ENCODE measurements at regions not wholly inside any gene's neighbourhood (a gene's known extent, or its start where the extent isn't known, plus 50 kb on each side); places are given as distances from the start of the nearest gene placed in this dataset.
"Not testable (repeated sequence)": the region's sequence is repeated elsewhere in the genome, so short reads cannot be mapped to it uniquely, and the experiment has no call there.

DNA sequence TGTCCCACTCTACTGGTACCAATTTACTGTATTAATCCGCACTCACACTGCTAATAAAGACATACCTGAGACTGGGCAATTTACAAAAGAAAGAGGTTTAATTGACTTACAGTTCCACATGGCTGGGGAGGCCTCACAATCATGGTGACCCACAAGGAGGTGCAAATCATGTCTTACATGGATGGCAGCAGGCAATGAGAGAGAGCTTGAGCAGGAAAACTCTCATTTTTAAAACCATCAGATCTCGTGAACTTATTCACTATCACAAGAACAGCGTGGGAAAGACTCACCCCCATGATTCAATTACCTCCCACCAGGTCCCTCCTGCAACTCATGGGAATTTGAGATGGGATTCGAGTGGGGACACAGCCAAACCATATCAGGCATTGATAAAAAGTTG is 298.5 kb downstream of the DUSP6 start:
- DNase-seq, result not testable (repeated sequence)

DNA sequence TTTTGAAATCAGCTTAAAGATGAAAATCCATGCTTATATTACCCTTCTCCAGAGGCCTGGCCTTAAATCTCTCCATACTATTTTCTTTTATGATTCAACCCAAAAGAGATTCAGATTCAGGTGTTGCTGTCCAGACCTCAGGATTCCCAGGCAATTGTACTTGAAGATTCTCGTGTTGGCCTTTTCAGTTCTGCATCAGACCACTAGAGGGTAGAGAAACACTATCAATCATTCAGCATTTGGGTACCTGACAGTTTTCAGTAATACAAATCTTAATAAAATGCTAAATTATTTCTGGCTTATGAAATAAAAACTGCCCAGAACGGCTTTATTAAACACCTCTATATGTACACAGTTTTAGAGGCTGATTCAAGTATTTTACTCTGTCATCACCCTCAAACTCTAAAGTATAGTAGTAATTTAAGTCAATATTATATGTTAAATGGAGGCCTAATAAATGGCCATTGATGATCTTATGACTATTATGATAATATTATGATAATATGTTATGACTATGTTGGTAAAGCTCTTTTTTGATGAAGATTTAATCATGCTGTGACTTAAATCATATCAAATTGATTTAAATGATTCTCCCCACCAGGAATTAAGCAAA is 301.1 kb downstream of the DUSP6 start:
- DNase-seq, result no peak

DNA sequence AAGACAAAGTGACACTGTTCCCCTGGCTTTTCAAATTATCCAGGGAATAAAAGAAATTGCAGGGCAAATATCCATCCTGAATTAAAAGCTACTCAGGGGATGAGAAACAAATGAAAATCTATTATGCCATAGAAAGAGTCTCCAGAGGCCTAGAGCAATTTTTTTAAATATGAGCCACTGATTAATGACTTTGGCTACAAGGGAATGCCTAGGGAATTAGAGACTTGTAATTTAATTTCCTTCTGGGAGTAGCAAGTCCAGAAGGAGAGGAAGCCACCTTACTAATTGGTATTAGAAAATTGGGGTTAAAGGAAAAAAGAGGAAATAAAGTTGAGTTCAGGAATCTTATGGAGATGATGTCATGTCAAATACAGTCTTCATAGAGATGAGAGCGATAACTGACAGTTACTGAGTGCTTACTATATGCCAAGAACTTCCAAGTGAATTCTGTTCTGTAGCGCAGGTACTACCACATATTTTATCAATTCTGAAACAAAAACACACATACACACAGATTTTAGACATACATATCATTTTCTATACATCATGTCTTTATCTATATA is 304.4 kb downstream of the DUSP6 start:
- DNase-seq, result no peak

DNA sequence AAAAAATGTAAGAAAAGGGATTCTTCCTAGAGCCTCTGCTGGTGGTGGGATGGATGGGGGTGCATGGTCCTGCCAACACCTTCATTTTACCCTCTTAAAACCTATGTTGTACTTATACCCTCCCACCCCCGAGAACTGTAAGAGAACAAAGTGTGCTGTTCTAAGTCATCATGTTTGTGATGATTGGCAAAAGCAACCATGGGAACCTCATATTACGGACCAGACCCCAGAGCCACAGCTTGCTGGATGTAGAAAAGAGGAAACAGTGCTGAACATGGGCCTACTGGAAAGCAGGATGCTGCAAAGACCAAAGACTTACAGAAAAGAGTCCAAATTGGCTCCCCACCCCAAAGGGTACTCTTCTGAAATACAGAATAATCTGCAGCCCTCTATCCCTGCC is 311.2 kb downstream of the DUSP6 start:
- DNase-seq, result no peak

DNA sequence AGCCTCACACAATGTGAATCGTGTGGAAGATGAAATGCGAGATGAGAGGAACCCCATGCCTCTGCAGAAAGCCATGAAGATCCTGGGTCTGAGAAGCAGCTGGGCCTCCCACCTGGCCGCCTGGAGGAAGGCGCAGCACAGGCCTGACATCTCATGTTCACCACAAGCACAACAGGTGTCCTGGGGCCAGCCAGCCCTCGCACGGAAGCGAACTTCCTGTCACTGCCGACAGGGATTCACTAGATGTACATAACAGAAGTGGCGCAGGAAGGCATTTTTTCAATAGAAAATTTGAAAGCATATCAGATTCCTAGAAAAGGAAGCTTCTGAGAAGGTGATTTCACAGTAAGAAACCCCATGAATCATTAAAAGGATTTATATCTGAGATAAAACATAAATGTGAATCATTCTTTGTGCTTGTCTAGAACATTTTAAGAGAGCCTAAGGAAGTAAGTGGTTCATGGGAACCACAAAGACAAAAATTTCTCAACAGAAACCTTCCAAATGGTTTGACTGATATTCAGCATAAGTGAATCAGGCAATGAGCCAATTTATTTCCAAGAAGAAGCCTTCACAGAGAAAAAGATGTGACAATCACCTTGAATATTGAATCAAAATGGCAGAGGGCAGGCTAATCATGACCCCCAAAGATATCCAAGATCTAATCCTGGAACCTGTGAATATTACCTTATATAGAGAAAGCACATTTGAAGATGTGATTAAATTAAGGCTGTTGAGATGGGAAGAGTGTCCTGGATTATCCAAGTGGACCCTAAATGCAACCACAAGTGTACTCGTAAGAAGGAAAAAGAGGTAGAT is 311.9 kb downstream of the DUSP6 start:
- DNase-seq, result no peak

DNA sequence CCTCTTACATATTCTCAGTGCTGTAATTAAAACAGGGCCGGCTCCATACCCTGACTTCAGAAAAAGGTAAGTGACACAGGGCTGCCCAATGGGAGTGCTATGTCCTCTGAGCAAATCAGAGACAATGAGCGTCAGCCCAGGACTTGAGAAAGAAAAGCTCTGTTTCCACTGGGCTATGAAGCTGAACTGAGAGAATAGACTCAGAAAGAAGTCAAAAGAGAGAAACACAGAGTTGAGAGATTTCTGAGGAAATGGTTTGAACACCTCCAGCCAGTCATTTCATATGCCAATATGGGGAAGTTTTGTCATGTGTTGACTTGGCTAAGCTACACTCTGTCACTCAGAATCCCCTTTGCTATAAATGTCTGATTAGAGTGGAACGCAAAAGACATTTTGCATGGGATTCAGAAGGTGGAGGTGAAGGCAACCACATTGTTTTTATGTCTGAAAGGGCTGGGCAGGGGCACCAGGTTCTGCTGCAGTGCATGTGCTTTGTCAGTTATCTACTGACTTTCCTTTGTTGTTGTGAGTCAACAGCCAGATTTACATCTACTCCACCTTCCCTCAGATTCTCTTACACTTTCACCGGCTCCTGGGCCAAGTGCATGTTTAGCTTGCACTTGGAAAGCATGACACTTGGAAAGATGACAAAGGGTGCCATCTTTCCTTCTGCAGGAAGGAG is 313.3 kb downstream of the DUSP6 start:
- no peak for DNase-seq

DNA sequence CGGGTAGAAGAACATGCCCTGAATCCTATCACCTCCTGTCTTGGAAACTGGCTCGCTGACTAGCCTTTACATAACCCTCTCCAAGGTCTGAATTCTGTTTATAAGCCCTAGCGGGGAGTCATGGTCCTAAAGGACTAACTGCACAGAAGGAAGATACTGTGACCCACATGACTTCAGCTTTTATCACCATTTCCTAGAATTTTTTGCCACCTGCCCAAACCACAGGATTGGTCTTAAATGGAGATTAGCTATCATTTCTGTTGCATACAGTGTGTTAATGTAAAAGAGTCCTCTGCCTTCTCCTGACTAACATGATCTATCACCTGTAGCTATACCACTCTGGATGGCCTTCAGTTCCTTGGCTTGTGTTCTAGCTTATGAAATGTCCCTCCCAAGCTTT is 319.2 kb downstream of the DUSP6 start:
- no peak for DNase-seq

DNA sequence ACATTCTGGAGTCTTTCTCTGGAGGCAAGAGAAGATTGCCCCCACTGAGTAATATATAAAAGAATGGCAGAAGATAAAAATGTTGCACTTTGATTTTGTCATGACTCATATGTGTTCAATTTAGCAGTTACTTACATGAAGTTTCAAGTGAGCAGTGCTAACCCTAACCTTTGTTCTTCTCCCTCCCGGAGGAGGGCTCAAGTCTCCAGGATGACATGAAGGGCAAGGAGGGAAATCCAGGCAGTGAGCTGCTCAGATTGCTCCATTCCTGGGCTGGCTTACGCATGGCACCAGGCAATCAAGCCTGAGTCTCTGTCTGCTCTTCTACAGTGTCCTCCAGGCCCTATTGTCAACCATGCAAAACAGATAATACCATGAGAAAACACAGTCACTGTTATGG is 322.3 kb downstream of the DUSP6 start:
- no peak for DNase-seq

DNA sequence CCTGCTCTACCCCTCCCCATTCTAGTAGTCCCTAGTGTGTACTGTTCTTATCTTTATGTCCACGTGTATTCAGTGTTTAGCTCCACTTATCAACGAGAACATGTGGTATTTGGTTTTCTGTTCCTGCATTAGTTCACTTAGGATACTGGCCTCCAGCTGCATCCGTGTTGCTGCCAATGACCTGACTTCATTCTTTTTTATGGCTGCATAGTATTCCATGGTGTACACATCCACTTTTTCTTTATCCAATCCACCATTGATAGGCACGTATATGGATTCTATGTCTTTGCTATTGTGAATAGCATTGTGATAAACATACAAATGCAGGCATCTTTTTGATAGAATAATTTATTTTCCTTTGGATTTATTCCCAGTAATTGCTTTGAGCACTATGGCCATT is 327.7 kb downstream of the DUSP6 start:
- no peak for DNase-seq

DNA sequence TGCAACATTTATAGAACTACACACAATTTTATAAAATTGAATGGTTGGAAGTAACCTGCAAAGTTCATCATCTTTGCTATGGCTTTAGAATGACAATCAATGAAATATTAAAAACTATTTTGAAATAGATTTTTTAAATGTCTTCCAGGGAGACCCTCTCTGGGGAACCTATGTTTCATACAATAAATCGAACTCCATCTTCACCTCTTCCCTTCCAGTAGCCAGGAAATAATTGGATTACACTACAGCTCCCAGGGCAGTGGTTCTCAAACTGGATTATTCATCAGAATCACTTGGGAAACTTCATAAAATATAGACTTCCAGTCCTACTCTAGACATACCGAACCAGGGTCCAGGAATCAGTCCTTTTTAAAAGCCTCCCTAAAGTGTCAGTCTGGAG is 328.4 kb downstream of the DUSP6 start:
- DNase-seq, result no peak

DNA sequence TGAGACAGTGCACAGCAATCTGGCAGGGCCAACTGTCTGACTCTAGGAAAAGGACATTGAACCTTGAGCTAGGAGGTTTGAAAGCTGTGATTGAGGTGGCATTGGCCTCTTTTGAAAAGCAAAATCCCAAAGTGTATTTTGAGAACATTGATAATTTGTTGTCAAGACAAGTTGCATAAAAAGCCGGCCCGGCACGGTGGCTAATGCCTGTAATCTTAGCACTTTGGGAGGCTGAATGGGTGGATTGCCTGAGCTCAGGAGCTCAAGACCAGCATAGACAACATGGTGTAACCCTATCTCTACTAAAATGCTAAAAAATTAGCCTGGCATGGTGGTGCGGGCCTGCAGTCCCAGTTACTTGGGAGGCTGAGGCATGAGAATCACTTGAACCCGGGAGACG is 331.6 kb downstream of the DUSP6 start:
- no peak for DNase-seq

DNA sequence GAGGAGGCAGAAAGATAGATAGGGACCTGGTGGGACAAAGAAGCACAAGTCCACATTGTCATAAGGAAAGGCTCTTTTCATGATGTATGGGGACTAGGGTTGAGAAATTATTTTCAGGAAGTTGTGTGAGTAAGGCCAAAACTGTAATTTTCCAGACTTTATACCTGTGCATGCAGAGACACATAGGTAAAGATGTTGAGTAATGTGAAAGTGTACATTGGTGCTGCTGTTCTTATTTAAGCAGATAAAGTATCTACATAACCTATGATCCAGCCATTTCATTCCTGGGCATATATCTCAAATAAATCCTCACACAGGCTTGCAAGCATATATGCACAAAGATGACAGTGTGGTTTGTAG is 332.2 kb downstream of the DUSP6 start:
- no peak for DNase-seq

DNA sequence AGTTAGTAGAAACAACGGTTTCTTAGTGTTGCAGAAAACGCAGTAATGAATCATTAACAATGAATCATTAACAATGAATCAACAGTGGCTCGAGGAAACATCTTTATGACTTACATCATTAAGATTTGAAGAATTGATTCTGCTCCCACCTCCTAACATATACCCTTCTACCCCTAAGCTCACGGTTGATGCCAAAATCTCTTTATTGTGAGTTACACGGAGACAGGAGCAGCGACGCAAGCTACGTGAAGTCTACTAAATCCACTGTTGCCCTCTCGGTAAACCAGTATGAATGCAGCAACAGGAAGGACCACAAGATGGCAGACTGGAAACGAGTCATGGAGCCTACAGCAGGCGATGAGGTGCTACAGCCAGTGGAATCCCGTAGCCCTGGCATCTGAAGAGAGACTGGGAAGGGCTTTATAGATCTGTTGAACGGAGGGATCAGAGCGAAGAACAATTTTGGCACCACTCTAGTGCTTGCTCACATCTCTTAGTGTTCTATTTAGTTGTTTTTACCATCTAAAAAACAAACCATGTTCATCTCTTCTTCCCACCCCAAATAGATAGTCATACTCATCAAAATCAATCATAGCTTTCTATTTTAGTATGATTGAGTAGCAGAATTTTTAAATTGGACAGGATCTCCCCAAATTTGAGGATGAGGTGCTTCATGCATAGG is 332.7 kb downstream of the DUSP6 start:
- DNase-seq, result no peak

DNA sequence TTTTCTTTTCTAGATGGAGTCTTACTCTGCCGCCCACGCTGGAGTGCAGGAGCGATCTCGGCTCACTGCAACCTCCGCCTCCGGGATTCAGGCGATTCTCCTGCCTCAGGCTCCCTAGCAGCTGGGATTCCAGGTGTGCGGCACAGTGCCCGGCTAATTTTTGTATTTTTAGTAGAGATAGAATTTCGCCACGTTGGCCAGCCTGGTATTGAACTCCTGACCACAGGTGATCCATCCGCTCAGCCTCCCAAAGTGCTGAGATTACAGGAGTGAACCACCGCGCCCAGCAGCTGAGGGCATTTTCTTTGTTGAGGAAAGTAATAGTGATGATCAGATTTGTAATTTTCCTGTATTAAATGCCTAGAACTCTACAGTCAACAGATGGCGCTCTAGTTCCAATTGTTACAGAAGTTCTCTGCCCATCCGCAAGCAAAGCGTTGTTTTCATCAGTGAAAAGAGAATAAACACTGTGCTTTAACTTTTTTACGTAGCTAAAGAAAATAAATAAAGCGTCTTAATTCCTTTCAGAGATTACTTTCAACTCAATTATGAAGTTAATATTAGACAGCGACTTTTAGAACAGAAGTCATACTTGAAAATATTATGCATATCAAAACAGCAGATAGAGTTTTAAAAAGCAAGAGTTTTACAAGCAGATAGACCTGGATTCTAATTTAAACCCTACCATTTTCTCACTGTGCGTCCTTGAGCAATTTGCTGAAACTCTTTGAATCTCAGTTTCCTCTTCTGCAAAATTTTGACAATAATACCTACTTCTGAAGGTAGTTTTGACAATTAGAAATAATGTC is 335.1 kb downstream of the DUSP6 start:
- peak; percentile 31 for DNase-seq

DNA sequence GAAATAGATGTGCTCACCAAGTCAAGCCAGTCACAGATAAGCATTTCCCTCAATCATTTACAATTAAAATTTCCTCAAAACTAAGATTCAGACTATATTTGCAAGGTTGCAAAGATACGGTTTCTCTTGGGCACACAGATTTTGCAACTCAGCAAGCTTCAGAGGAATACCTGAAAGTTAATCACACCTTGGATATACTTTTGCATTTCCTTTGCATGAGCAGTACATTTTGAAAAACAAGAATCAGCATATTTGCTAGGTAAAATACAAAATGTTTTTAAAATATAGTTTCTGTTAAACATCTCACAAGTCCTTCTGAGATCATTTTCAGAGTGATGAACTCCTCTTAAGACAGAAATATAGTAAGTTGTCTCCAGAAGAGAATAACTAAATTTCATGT is 336.9 kb downstream of the DUSP6 start:
- DNase-seq, result no peak

DNA sequence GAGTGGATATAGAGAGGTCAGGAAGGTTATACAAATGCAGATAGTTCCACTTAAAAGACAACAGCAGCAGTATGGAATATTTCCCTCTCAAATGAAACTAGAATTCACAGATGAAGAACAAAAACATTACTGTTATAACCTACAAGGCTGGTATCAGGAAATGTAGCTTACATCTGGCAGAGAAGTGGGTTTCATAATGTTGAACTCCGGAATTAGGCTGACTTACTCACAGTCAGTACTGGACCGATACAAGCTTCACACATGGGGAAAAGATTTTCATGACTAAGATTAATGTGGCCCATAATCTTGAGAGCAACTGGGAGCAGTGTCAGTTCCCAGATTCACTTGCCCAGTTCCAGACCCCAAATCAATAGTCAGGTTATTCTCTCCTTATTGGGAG is 353.9 kb downstream of the DUSP6 start:
- DNase-seq, result no peak

DNA sequence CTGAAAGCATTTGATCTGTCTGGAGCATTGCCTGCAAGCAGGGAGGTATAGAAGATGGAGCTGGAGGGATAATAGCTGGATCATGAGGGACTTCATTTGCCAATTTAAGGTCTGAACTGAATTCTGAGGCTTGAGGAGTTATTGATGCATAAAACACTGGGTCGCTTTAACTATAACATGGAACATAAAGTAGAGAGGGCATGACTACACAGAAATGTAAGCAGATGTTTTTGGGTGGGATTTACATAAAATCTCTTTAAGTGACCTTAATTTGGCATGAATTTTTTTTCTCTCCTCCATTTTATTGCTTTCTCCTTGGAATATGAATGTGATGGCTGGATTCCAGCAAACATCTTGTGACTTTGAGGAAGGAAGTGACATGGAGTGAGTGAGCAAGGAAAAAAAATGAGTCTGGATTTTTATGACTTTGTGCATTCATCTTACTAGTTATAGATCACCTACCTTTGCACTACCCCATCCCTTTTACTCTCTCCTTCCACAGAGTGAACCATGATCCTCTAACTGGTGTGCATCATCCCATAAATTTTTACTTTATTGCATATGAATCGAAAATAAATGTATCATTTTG is 356.0 kb downstream of the DUSP6 start:
- no peak for DNase-seq

DNA sequence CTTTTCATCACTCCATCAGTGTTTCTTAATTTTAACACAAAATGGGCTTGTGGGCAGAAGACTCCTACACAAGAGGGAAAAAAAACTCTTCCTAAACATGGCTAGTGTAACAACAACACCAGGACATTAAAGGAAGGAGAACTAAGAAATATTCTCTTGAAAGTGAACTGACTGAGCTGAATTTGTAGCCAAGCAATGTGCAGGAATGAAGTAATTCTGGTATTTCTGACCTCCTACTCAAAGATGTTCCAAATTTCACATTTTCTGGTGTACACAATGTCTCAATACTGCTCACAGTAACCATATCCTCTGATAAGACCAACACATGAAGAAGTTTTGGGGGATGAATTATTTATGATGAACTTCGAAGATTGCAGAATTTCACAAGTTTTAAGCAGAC is 357.3 kb downstream of the DUSP6 start:
- DNase-seq, result no peak

DNA sequence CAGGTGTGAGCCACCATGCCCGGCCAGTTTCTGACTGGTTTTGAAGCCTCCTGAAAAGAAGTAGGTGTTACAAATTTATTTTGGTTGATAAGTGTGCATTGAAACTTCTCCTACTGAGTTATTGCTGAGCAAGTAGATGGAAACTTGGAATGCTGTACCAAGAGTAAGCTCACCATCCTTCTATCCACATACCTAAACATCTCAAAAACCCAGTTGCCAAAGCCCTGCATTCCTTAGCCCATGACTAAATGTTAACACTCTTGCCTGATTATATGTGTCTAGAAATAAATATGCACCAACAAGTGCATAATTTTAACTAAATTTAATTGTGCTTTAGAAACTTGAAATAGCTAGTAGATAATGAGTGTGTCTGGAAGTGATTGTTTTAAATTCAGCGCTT is 357.8 kb downstream of the DUSP6 start:
- no peak for DNase-seq

DNA sequence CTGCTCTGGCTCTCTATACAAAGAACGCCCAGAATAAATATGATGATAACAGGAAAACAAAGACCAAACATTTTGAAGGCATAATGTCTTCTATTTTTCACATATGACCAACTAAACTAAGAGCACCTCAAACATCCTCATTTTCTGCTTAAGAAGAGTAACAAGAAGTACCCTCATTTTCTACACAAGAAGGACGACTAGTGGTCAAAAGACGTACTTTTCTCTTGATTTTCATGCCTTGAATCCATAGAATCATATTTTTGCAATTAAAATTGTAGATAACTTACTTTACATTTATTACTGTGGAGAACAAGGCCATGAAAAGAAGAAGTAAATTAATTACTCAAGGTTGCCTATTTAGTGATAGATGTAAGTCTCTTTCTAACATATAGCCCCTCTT is 358.6 kb downstream of the DUSP6 start:
- no peak for DNase-seq

DNA sequence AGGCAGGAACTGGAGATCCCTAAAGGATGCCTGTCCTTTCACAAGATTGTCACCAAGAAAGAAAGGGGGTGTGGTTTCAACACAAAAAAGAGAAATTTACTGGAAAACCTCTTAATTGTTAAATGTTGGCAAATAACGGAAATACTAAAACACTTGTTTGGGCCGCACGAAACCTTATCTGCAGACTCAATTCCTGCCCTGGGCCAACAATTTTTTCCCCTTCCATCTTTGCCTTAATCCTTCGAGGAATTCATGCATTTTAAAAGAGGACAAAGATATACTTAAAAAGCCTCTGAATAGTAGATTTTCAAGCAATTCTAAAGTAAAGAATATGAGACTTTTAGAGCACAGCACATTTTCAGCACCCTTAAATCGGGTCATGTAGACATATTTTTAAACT is 366.2 kb downstream of the DUSP6 start:
- DNase-seq, result no peak

DNA sequence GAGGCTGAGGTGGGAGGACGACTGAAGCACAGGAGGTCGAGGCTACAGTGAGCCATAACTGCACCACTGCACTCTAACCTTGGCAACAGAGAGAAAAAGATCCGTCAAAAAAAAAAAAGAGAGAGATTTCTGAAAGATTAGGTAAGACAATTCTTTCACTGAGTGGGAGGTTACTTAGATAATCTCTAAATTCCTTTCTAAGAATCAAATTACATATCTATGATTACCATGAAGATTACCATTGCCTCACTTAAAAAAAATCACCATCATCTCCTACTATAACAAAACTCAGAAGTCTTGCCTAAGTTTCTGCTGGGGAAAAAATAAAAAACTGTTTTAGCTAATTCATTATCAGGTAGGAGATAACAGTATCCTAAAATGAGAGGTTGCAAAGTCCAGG is 366.7 kb downstream of the DUSP6 start:
- DNase-seq, result no peak
